K562 (cell line): ENCODE measurements at regions not wholly inside any gene's neighbourhood (a gene's known extent, or its start where the extent isn't known, plus 50 kb on each side); places are given as distances from the start of the nearest gene placed in this dataset.

Source experiments
- ATAC-seq: fragments of 200-7000 bp; cut with Tn5 transposase; 3 replicates; pipeline ENCODE4 v1.9.1; 2020; ENCODE audit warnings: moderate library complexity
- BruUV-seq: library from RNA; stranded (reverse); fragments of 400-500 nt; replicated peaks from 2 replicates; lab custom pipeline; 2021; lab: Mats Ljungman, UMichigan
- CTCF ChIA-PET: fragments of 300-600 bp; formaldehyde crosslinking; extraction: SDS; loops from one replicate; lab custom pipeline; 2021; ENCODE audit warnings: low intra/inter-chr PET ratio; lab: Yijun Ruan, JAX
- POLR2A ChIA-PET: fragments of 300-600, 350-650 bp; sonication (Branson Sonifier 250); formaldehyde crosslinking; extraction: SDS; loops from one replicate; lab custom pipeline; 2021; ENCODE audit warnings: antibody characterized with exemption, inconsistent platforms; lab: Yijun Ruan, JAX
- DNase-seq, 4 experiments: peaks; one replicate each; pipeline versions ENCODE4 v3.0.0 to v3.0.0-alpha.2; 2011 to 2018; ENCODE audit warnings: low spot score in 3 of 4, mixed read lengths in 3 of 4; ENCODE audit errors: extremely low read depth in 1 of 4
- FAIRE-seq: peaks from 2 replicates; lab custom pipeline; 2011; peaks lifted over from hg19 to GRCh38; lab: Jason Lieb, UNC
- H2AFZ ChIP-seq: 2 replicates; pipeline ENCODE4 v1.6.0; 2011; ENCODE audit warnings: low read depth, low read length, control low read depth, inconsistent platforms
- H3K27ac ChIP-seq: fragments of 200-600 bp; 3 replicates; pipeline ENCODE4 v1.8.0; 2011; ENCODE audit warnings: low read depth, mild to moderate bottlenecking, control low read depth, inconsistent platforms, low read length, moderate library complexity, mixed read lengths; ENCODE audit errors: extremely low read depth
- H3K27me3 ChIP-seq, 2 experiments: fragments of 300-600 bp in 1 of 2; 2 replicates in 1 of 2; 3 replicates in 1 of 2; pipeline versions ENCODE4 v1.6.0 to v1.8.0; 2011; ENCODE audit warnings: inconsistent platforms in 2 of 2, low read length in 2 of 2, mild to moderate bottlenecking in 1 of 2, mixed read lengths in 1 of 2, moderate library complexity in 1 of 2; ENCODE audit not compliant: control insufficient read depth in 2 of 2, insufficient read depth in 2 of 2
- H3K36me3 ChIP-seq: fragments of 300-600 bp; 3 replicates; pipeline ENCODE4 v1.8.0; 2011; ENCODE audit warnings: mild to moderate bottlenecking, low read length, inconsistent platforms; ENCODE audit not compliant: control insufficient read depth, insufficient read depth
- H3K4me1 ChIP-seq, 2 experiments: fragments of 200-600 bp in 1 of 2; replicated peaks in 1 of 2; 2 replicates in 1 of 2; 3 replicates in 1 of 2; pipeline versions ENCODE4 v1.5.1 to v1.8.0; 2011; ENCODE audit warnings: inconsistent platforms in 2 of 2, low read length in 2 of 2, mild to moderate bottlenecking in 1 of 2, mixed read lengths in 1 of 2, moderate library complexity in 1 of 2; ENCODE audit not compliant: control insufficient read depth in 2 of 2, insufficient read depth in 2 of 2
- H3K4me2 ChIP-seq: 2 replicates; pipeline ENCODE4 v1.6.1; 2011; ENCODE audit warnings: low read length, control low read depth, inconsistent platforms, mixed read lengths; ENCODE audit not compliant: insufficient read depth
- H3K4me3 ChIP-seq: fragments of 200-600 bp; sonication (generic), shearing (Covaris generic); 2 replicates; pipeline ENCODE4 v1.5.1; 2016; ENCODE audit warnings: control low read depth, inconsistent platforms
- H3K79me2 ChIP-seq: fragments of 200-600 bp; 3 replicates; pipeline ENCODE4 v1.8.0; 2011; ENCODE audit warnings: low read length, inconsistent platforms; ENCODE audit not compliant: control insufficient read depth, insufficient read depth
- H3K9ac ChIP-seq, 2 experiments: 2 replicates each; pipeline versions ENCODE4 v1.6.0 to v1.6.1; 2011; ENCODE audit warnings: low read depth in 2 of 2, low read length in 2 of 2, control low read depth in 1 of 2, inconsistent platforms in 1 of 2, mild to moderate bottlenecking in 1 of 2, mixed read lengths in 1 of 2; ENCODE audit not compliant: insufficient read depth in 1 of 2
- H3K9me1 ChIP-seq: one replicate; pipeline ENCODE4 v1.6.0; 2011; ENCODE audit warnings: inconsistent platforms, mild to moderate bottlenecking, low read length, moderate library complexity; ENCODE audit not compliant: control insufficient read depth, insufficient read depth
- H3K9me3 ChIP-seq: replicated peaks from 2 replicates; pipeline ENCODE4 v1.5.1; 2011; ENCODE audit warnings: low read depth, low read length, inconsistent platforms; ENCODE audit not compliant: control insufficient read depth, insufficient read depth
- H4K20me1 ChIP-seq: replicated peaks from 2 replicates; pipeline ENCODE4 v1.6.1; 2011; ENCODE audit warnings: low read length, inconsistent platforms, mixed read lengths; ENCODE audit not compliant: control insufficient read depth, insufficient read depth
- AFF1 ChIP-seq, 2 experiments: fragments of 450-650 bp; IDR thresholded peaks; 2 replicates each; pipeline ENCODE4 v1.6.1; 2018; ENCODE audit warnings: mild to moderate bottlenecking in 2 of 2, low read depth in 1 of 2; ENCODE audit not compliant: partially characterized antibody in 2 of 2
- ARNT ChIP-seq, 2 experiments: fragments of 450-650 bp; IDR thresholded peaks; 2 replicates each; pipeline ENCODE4 v1.6.1; 2016; ENCODE audit warnings: mild to moderate bottlenecking in 1 of 2
- CBX3 ChIP-seq, 2 experiments: IDR thresholded peaks; 1 replicate in 1 of 2; 2 replicates in 1 of 2; pipeline ENCODE4 v1.6.1; 2012; ENCODE audit warnings: inconsistent platforms in 2 of 2, low read length in 2 of 2, borderline replicate concordance in 1 of 2, control low read depth in 1 of 2
- ELF2 ChIP-seq: fragments of 250-450 bp; sonication (Bioruptor Pico); IDR thresholded peaks from 2 replicates; pipeline ENCODE4 v1.5.0; 2021; ENCODE audit warnings: mild to moderate bottlenecking
- HDAC3 ChIP-seq: fragments of 450-650 bp; IDR thresholded peaks from 2 replicates; pipeline ENCODE4 v1.6.1; 2018; ENCODE audit warnings: borderline replicate concordance, mild to moderate bottlenecking, moderate library complexity; ENCODE audit not compliant: partially characterized antibody
- NUFIP1 ChIP-seq: fragments of 450-650 bp; IDR thresholded peaks from 2 replicates; pipeline ENCODE4 v1.6.1; 2018; ENCODE audit not compliant: partially characterized antibody
- PHB ChIP-seq: fragments of 250-450 bp; sonication (Bioruptor Pico); IDR thresholded peaks from 2 replicates; pipeline ENCODE4 v1.5.0; 2021
- SP2 ChIP-seq: IDR thresholded peaks from 2 replicates; pipeline ENCODE4 v1.6.1; 2011; ENCODE audit warnings: mild to moderate bottlenecking, low read depth, low read length, moderate library complexity; ENCODE audit not compliant: poor library complexity, severe bottlenecking; ENCODE audit errors: extremely low read depth
- SRSF1 ChIP-seq: fragments of 200-400 bp; formaldehyde crosslinking; IDR thresholded peaks from 2 replicates; pipeline ENCODE4 v1.6.1; 2017; ENCODE audit warnings: mild to moderate bottlenecking, low read depth, low read length, moderate library complexity
- TRIM28 ChIP-seq: fragments of 450-650 bp; IDR thresholded peaks from 2 replicates; pipeline ENCODE4 v1.6.1; 2017
- ZSCAN29 ChIP-seq: fragments of 450-650 bp; IDR thresholded peaks from 2 replicates; pipeline ENCODE4 v1.6.1; 2017
- WGBS: fragments of 100-300 bp; shearing (Covaris generic); methylation state at CpG from one replicate; pipeline ENCODE4 v1.1.6; 2016; ENCODE audit warnings: low coverage, mixed read lengths; ENCODE audit not compliant: insufficient coverage; ENCODE audit errors: missing lambda C conversion rate; 5-methylcytosine and 5-hydroxymethylcytosine counted together
- in situ Hi-C: fragments of 300-500 bp; cut with MboI; formaldehyde crosslinking; loops from 4 replicates; pipeline ENCODE4 v1.15.0; 2018; ENCODE audit warnings: inconsistent platforms, mixed read lengths
- intact Hi-C: fragments of 100-400 bp; cut with micrococcal nuclease; formaldehyde crosslinking; loops from 2 replicates; pipeline ENCODE4 v1.14.2; 2022
- TF ChIP-seq, protein P1 (sequence below): fragments of 250-450 bp; sonication (Bioruptor Pico); IDR thresholded peaks from 2 replicates; pipeline ENCODE4 v1.5.0; 2020; ENCODE audit warnings: mild to moderate bottlenecking, borderline replicate concordance

DNA sequence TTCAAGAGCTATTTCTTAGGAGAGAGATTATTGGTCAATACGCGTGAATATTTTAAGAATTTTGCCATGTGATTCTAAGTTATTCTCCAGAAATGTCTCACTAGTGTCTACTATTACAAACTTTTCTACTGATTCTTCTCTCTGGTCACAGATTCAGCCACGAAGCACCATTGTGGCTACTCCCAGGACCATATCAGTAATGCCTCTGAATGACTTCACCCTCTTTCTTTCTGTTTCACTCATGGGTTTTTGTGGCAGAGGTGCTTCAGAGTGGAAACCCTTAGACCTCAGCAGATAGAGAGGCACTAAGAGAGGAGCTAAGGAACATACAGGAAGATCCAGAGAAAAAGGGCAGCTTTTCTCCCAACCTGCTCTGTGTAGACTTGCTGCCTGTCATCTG lies 211.3 kb downstream of the CBLN4 start:
- Histone ChIP-seq H3K9me1 (no peaks in the 10 kb centered on the region), H2AFZ (no peak overlapping the region), H3K9me3 (no peaks in the 10 kb centered on the region), H3K27me3 (no peaks in the 10 kb centered on the region), H3K4me2 (no peak overlapping the region), H4K20me1 (no peaks in the 10 kb centered on the region), H3K79me2 (no peaks in the 10 kb centered on the region), H3K4me1 (no peaks in the 10 kb centered on the region), H3K27ac (no peak overlapping the region), H3K4me3 (no peak overlapping the region), H3K36me3 (no peaks in the 10 kb centered on the region), H3K9ac (no peak overlapping the region)
- ATAC-seq (no peak), DNase-seq (no peak), FAIRE-seq (no peak)
- ChIA-PET CTCF (no interaction called here), POLR2A (no interaction called here)
- TF ChIP-seq HDAC3 = no peak
- no peak for TF ChIP-seq PHB (CRISPR knock-in tag)
- in situ Hi-C loops = no loop called here
- intact Hi-C loops = no loop called here
- no TSS peak for BruUV-seq
- 0% methylated on average over 3 of the region's 3 CpGs for WGBS

GRCh38 chr20:55792049-55792448 lies 213.3 kb downstream of the CBLN4 start:
- Histone ChIP-seq H3K4me1 (no peaks in the 10 kb centered on the region), H2AFZ (no peak overlapping the region), H3K9ac (no peak overlapping the region), H3K9me3 (no peaks in the 10 kb centered on the region), H3K4me3 (no peak overlapping the region), H3K4me2 (no peak overlapping the region), H4K20me1 (no peaks in the 10 kb centered on the region), H3K9me1 (no peaks in the 10 kb centered on the region), H3K27ac (no peak overlapping the region), H3K36me3 (no peaks in the 10 kb centered on the region), H3K79me2 (no peaks in the 10 kb centered on the region), H3K27me3 (no peaks in the 10 kb centered on the region)
- BruUV-seq = no TSS peak
- FAIRE-seq (no peak), DNase-seq (no peak), ATAC-seq (no peak)
- intact Hi-C loops (no loop called here), in situ Hi-C loops (no loop called here)
- ChIA-PET POLR2A (no interaction called here), CTCF (no interaction called here)
- no peak for TF ChIP-seq SRSF1
- no peak for TF ChIP-seq ZSCAN29
- no peak for TF ChIP-seq SP2
- TF ChIP-seq, protein P1, sequence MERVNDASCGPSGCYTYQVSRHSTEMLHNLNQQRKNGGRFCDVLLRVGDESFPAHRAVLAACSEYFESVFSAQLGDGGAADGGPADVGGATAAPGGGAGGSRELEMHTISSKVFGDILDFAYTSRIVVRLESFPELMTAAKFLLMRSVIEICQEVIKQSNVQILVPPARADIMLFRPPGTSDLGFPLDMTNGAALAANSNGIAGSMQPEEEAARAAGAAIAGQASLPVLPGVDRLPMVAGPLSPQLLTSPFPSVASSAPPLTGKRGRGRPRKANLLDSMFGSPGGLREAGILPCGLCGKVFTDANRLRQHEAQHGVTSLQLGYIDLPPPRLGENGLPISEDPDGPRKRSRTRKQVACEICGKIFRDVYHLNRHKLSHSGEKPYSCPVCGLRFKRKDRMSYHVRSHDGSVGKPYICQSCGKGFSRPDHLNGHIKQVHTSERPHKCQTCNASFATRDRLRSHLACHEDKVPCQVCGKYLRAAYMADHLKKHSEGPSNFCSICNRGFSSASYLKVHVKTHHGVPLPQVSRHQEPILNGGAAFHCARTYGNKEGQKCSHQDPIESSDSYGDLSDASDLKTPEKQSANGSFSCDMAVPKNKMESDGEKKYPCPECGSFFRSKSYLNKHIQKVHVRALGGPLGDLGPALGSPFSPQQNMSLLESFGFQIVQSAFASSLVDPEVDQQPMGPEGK (CRISPR knock-in tag) = no peak
- TF ChIP-seq CBX3 (IDR thresholded peaks at IDR 0.05; ENCODE audit: borderline replicate concordance in 1 of 2, low read length in 2 of 2) = no peak
- TF ChIP-seq TRIM28 = no peak
- no peak for TF ChIP-seq ELF2 (CRISPR knock-in tag)
- no peak for TF ChIP-seq NUFIP1
- no peak for TF ChIP-seq AFF1 (IDR thresholded peaks at IDR 0.05; ENCODE audit: low read depth in 1 of 2, partially characterized antibody in 2 of 2)
- TF ChIP-seq ARNT (IDR thresholded peaks at IDR 0.05) = no peak
